A549 (cell line): ENCODE measurements at regions not wholly inside any gene's neighbourhood (a gene's known extent, or its start where the extent isn't known, plus 50 kb on each side); places are given as distances from the start of the nearest gene placed in this dataset.

ENCODE experiments used
- CEBPB ChIP-seq, 2 experiments: fragments of >200 bp in 1 of 2; sonication (Bioruptor Twin) in 1 of 2; formaldehyde crosslinking in 1 of 2; IDR thresholded peaks; 2 replicates each; pipeline ENCODE4 v1.6.1; 2012 to 2016
- CTCF ChIP-seq: fragments of >200 bp; sonication (Bioruptor Twin); formaldehyde crosslinking; IDR thresholded peaks from 3 replicates; pipeline ENCODE4 v1.5.1; 2016
- EP300 ChIP-seq, 2 experiments: fragments of >200 bp; sonication (Bioruptor Twin); formaldehyde crosslinking; IDR thresholded peaks; 2 replicates in 1 of 2; 3 replicates in 1 of 2; pipeline ENCODE4 v1.6.1; 2016 to 2017
- MAX ChIP-seq: IDR thresholded peaks from 2 replicates; pipeline ENCODE4 v1.6.1; 2012
- MAZ ChIP-seq: fragments of 150-350 bp; IDR thresholded peaks from 2 replicates; pipeline ENCODE4 v1.6.1; 2014; ENCODE audit warnings: antibody characterized with exemption, low read depth, low read length, borderline replicate concordance
- PBX3 ChIP-seq: IDR thresholded peaks from 2 replicates; pipeline ENCODE4 v1.6.1; 2012
- POLR2A ChIP-seq: IDR thresholded peaks from 2 replicates; pipeline ENCODE4 v1.6.1; 2012; ENCODE audit warnings: mild to moderate bottlenecking, low read length
- RNF2 ChIP-seq: fragments of 200-600 bp; sonication (generic); IDR thresholded peaks from 2 replicates; pipeline ENCODE4 v1.6.1; 2016; ENCODE audit warnings: low read depth, mild to moderate bottlenecking, antibody characterized with exemption, moderate library complexity, borderline replicate concordance
- SMC3 ChIP-seq: fragments of >200 bp; sonication (Bioruptor Twin); formaldehyde crosslinking; IDR thresholded peaks from 3 replicates; pipeline ENCODE4 v1.6.1; 2018; ENCODE audit warnings: inconsistent platforms
- USF2 ChIP-seq: fragments of 450-650 bp; IDR thresholded peaks from 2 replicates; pipeline ENCODE4 v1.6.1; 2014; ENCODE audit warnings: antibody characterized with exemption

DNA sequence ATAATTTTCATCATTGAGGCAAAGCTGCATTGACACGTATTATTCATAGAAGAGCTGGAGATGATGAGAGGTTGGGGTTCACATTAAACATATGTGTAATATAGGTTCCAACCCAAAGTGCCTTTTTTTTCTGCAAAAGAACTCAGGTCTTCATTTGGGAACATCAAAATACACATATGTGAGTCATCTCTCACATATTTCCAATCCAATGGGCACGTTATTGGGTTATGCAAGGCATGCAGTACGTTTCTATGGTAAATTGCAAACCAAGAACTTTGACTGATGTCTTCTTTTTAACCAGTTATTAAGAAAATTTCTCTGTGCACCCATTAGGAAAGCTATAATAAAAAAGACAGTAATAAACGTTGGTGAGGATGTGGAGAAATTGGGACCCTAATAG is 150.3 kb upstream of the FAM9B start:
- TF ChIP-seq CTCF (no peak), RNF2 (no peak), MAX (no peak), USF2 (no peak), MAZ (no peak), PBX3 (no peak), POLR2A (no peak), EP300 (IDR thresholded peaks at IDR 0.05) (no peak), CEBPB (IDR thresholded peaks at IDR 0.05) (no peak), SMC3 (no peak)
